H9 (cell line): ENCODE measurements at regions not wholly inside any gene's neighbourhood (a gene's known extent, or its start where the extent isn't known, plus 50 kb on each side); places are given as distances from the start of the nearest gene placed in this dataset.

Source experiments
- DNase-seq: peaks from one replicate; pipeline ENCODE4 v3.0.0-alpha.2; 2017
- H2AFZ ChIP-seq: one replicate; pipeline ENCODE4 v1.6.1; 2013; ENCODE audit warnings: mild to moderate bottlenecking, low read length, control low read depth, moderate library complexity
- H2AK5ac ChIP-seq: 2 replicates; pipeline ENCODE4 v1.6.1; 2013; ENCODE audit warnings: low read length, control low read depth, mixed read lengths; ENCODE audit not compliant: insufficient read length
- H2BK120ac ChIP-seq: one replicate; pipeline ENCODE4 v1.6.1; 2013; ENCODE audit warnings: low read depth, mild to moderate bottlenecking, low read length, control low read depth, inconsistent platforms; ENCODE audit not compliant: poor library complexity, severe bottlenecking
- H2BK12ac ChIP-seq: 2 replicates; pipeline ENCODE4 v1.6.1; 2013; ENCODE audit warnings: low read length, control low read depth, mixed read lengths, low read depth; ENCODE audit not compliant: insufficient read length
- H2BK15ac ChIP-seq: 2 replicates; pipeline ENCODE4 v1.6.1; 2013; ENCODE audit warnings: low read depth, low read length, control low read depth
- H2BK20ac ChIP-seq: one replicate; pipeline ENCODE4 v1.6.1; 2013; ENCODE audit warnings: low read depth, mild to moderate bottlenecking, low read length, control low read depth, inconsistent platforms; ENCODE audit not compliant: poor library complexity, severe bottlenecking
- H2BK5ac ChIP-seq: 2 replicates; pipeline ENCODE4 v1.6.1; 2013; ENCODE audit warnings: low read length, control low read depth, mixed read lengths; ENCODE audit not compliant: insufficient read length
- H3K14ac ChIP-seq: 2 replicates; pipeline ENCODE4 v1.6.1; 2013; ENCODE audit warnings: low read length, control low read depth; ENCODE audit not compliant: insufficient read depth
- H3K18ac ChIP-seq: 2 replicates; pipeline ENCODE4 v1.6.1; 2013; ENCODE audit warnings: low read depth, mild to moderate bottlenecking, mixed read lengths, low read length, control low read depth; ENCODE audit not compliant: insufficient read length
- H3K23ac ChIP-seq: 2 replicates; pipeline ENCODE4 v1.6.1; 2013; ENCODE audit warnings: low read length, control low read depth, mixed read lengths, low read depth; ENCODE audit not compliant: insufficient read length
- H3K23me2 ChIP-seq: 2 replicates; pipeline ENCODE4 v1.6.1; 2013; ENCODE audit warnings: low read depth, mild to moderate bottlenecking, mixed read lengths, low read length, control low read depth; ENCODE audit not compliant: insufficient read length, poor library complexity, severe bottlenecking
- H3K27ac ChIP-seq: 2 replicates; pipeline ENCODE4 v1.5.1; 2013; ENCODE audit warnings: low read length, control low read depth, mixed read lengths, low read depth; ENCODE audit not compliant: insufficient read length
- H3K27me3 ChIP-seq: 2 replicates; pipeline ENCODE4 v1.6.1; 2013; ENCODE audit warnings: low read length, control low read depth, inconsistent platforms; ENCODE audit not compliant: insufficient read depth
- H3K4ac ChIP-seq: 2 replicates; pipeline ENCODE4 v1.6.1; 2013; ENCODE audit warnings: low read depth, mild to moderate bottlenecking, control low read depth, inconsistent platforms, low read length, moderate library complexity
- H3K4me1 ChIP-seq: 2 replicates; pipeline ENCODE4 v1.6.1; 2013; ENCODE audit warnings: low read length, control low read depth, inconsistent platforms; ENCODE audit not compliant: insufficient read depth
- H3K4me2 ChIP-seq: 2 replicates; pipeline ENCODE4 v1.6.1; 2013; ENCODE audit warnings: low read length, control low read depth, mixed read lengths; ENCODE audit not compliant: insufficient read length, insufficient read depth
- H3K56ac ChIP-seq: 2 replicates; pipeline ENCODE4 v1.6.1; 2013; ENCODE audit warnings: low read depth, mild to moderate bottlenecking, mixed read lengths, low read length, control low read depth; ENCODE audit not compliant: insufficient read length
- H3K79me1 ChIP-seq: 2 replicates; pipeline ENCODE4 v1.6.1; 2013; ENCODE audit warnings: low read depth, mild to moderate bottlenecking, moderate library complexity, low read length, control low read depth, inconsistent platforms; ENCODE audit not compliant: insufficient read depth, poor library complexity, severe bottlenecking
- H3K79me2 ChIP-seq: 2 replicates; pipeline ENCODE4 v1.6.1; 2013; ENCODE audit warnings: low read length, control low read depth, inconsistent platforms; ENCODE audit not compliant: insufficient read depth
- H3K9ac ChIP-seq: 2 replicates; pipeline ENCODE4 v1.6.1; 2013; ENCODE audit warnings: low read length, control low read depth, mixed read lengths; ENCODE audit not compliant: insufficient read length; ENCODE audit errors: extremely low read depth
- H3K9me3 ChIP-seq: one replicate; pipeline ENCODE4 v1.6.1; 2013; ENCODE audit warnings: low read depth, low read length, inconsistent platforms; ENCODE audit not compliant: control insufficient read depth
- H3T11ph ChIP-seq: one replicate; pipeline ENCODE4 v1.6.1; 2013; ENCODE audit warnings: mild to moderate bottlenecking, low read length, control low read depth, inconsistent platforms
- H4K20me1 ChIP-seq: one replicate; pipeline ENCODE4 v1.6.1; 2013; ENCODE audit not compliant: control insufficient read depth, insufficient read length, insufficient read depth
- H4K5ac ChIP-seq: 2 replicates; pipeline ENCODE4 v1.6.1; 2013; ENCODE audit warnings: low read depth, mild to moderate bottlenecking, mixed read lengths, low read length, control low read depth; ENCODE audit not compliant: insufficient read length
- H4K8ac ChIP-seq: replicated peaks from 2 replicates; pipeline ENCODE4 v1.6.1; 2013; ENCODE audit warnings: low read length, control low read depth, mixed read lengths, low read depth; ENCODE audit not compliant: insufficient read length
- H4K91ac ChIP-seq: 2 replicates; pipeline ENCODE4 v1.6.1; 2013; ENCODE audit warnings: low read depth, mild to moderate bottlenecking, moderate library complexity, mixed read lengths, low read length, control low read depth; ENCODE audit not compliant: insufficient read length
- H3K27ac Mint-ChIP-seq, 3 experiments: 2 replicates in 2 of 3; 3 replicates in 1 of 3; pipeline ENCODE4 v1.8.0; 2020 to 2021; ENCODE audit warnings: mixed read lengths in 3 of 3, mild to moderate bottlenecking in 1 of 3, moderate library complexity in 1 of 3
- H3K27me3 Mint-ChIP-seq: 2 replicates; pipeline ENCODE4 v1.8.0; 2021; ENCODE audit warnings: low read depth, mild to moderate bottlenecking, moderate library complexity, mixed read lengths
- H3K36me3 Mint-ChIP-seq, 3 experiments: 2 replicates in 2 of 3; 3 replicates in 1 of 3; pipeline ENCODE4 v1.8.0; 2020 to 2021; ENCODE audit warnings: low read depth in 3 of 3, mixed read lengths in 3 of 3; ENCODE audit not compliant: insufficient read depth in 1 of 3
- H3K4me1 Mint-ChIP-seq, 2 experiments: 2 replicates each; pipeline ENCODE4 v1.8.0; 2020; ENCODE audit warnings: mixed read lengths in 2 of 2
- H3K4me3 Mint-ChIP-seq, 2 experiments: 2 replicates in 1 of 2; 3 replicates in 1 of 2; pipeline ENCODE4 v1.8.0; 2020 to 2021; ENCODE audit warnings: mild to moderate bottlenecking in 2 of 2, mixed read lengths in 2 of 2, moderate library complexity in 1 of 2
- H3K9me3 Mint-ChIP-seq, 2 experiments: 2 replicates in 1 of 2; 3 replicates in 1 of 2; pipeline ENCODE4 v1.8.0; 2020; ENCODE audit warnings: mild to moderate bottlenecking in 2 of 2, mixed read lengths in 2 of 2, moderate library complexity in 1 of 2
- WGBS: extraction: QIAGEN DNeasy Blood & Tissue Kit; methylation state at CpG from one replicate; pipeline ENCODE4 v1.1.7; 2013; ENCODE audit warnings: missing lambda C conversion rate, low lambda C conversion rate, mixed read lengths; ENCODE audit not compliant: insufficient read length; ENCODE audit errors: extremely low coverage; 5-methylcytosine and 5-hydroxymethylcytosine counted together
- TF ChIP-seq, protein P1 (sequence below): fragments of 200-600 bp; sonication (generic); conservative IDR thresholded peaks from 3 replicates; pipeline ENCODE4 v1.8.0; 2021; ENCODE audit warnings: antibody characterized with exemption, mild to moderate bottlenecking

- Mint-ChIP-seq H3K27me3 (peaks cover 2% of the 10 kb centered on the region), H3K4me1 (no peaks in the 10 kb centered on the region), H3K36me3 (peaks cover 2 to 17% (median 12%) of the 10 kb centered on the region in 3 experiments), H3K9me3 (peaks cover 13 to 20% of the 10 kb centered on the region in 2 experiments), H3K27ac (no peak overlapping the region), H3K4me3 (no peak overlapping the region)
- Histone ChIP-seq H3K4me2 (no peak overlapping the region), H2BK120ac (no peak overlapping the region), H3K9me3 (peaks cover 5% of the 10 kb centered on the region), H3K27ac (no peak overlapping the region), H3K27me3 (no peaks in the 10 kb centered on the region), H3T11ph (no peak overlapping the region), H2BK12ac (no peak overlapping the region), H3K9ac (no peak overlapping the region), H3K79me1 (no peaks in the 10 kb centered on the region), H3K4me1 (no peaks in the 10 kb centered on the region), H3K4ac (no peak overlapping the region), H4K8ac (no peak overlapping the region), H3K18ac (no peak overlapping the region), H3K56ac (no peak overlapping the region), H2AK5ac (no peak overlapping the region), H2BK15ac (no peak overlapping the region), H2BK5ac (no peak overlapping the region), H4K91ac (no peak overlapping the region), H3K14ac (no peak overlapping the region), H4K20me1 (no peaks in the 10 kb centered on the region), H3K23ac (no peak overlapping the region), H3K79me2 (no peaks in the 10 kb centered on the region), H3K23me2 (no peaks in the 10 kb centered on the region), H2BK20ac (no peak overlapping the region), H4K5ac (no peak overlapping the region), H2AFZ (no peak overlapping the region)
- WGBS: no CpG with 5 or more reads among the region's 1 CpG
- TF ChIP-seq, protein P1, sequence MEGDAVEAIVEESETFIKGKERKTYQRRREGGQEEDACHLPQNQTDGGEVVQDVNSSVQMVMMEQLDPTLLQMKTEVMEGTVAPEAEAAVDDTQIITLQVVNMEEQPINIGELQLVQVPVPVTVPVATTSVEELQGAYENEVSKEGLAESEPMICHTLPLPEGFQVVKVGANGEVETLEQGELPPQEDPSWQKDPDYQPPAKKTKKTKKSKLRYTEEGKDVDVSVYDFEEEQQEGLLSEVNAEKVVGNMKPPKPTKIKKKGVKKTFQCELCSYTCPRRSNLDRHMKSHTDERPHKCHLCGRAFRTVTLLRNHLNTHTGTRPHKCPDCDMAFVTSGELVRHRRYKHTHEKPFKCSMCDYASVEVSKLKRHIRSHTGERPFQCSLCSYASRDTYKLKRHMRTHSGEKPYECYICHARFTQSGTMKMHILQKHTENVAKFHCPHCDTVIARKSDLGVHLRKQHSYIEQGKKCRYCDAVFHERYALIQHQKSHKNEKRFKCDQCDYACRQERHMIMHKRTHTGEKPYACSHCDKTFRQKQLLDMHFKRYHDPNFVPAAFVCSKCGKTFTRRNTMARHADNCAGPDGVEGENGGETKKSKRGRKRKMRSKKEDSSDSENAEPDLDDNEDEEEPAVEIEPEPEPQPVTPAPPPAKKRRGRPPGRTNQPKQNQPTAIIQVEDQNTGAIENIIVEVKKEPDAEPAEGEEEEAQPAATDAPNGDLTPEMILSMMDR: no peak
- no peak for DNase-seq
Observed at GRCh38 chr3:137410028-137410427, 354.1 kb upstream of the SOX14 start.
